ENCODE measurements at regions not wholly inside any gene's neighbourhood (a gene's known extent, or its start where the extent isn't known, plus 50 kb on each side); places are given as distances from the start of the nearest gene placed in this dataset.

DNA sequence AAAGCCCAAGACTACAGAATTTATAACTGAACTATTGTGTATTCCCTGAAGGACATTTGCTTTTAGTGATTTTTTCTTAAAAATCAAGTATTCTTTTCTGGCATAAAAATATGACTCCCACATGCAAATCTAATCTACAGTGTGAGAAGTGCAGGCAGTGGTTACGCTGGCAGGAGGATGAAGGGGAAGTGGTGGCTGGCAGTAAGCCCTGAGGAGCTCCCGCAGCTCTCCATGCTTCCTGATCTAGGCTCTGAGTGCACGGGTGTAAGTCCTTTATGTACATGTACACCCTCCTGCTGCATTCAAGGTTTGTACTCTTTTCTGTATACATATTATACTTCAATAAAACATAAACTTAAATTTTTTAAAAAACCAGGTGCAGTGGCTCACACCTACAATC is 67.5 kb upstream of the PRDX6 start:
- TF ChIP-seq, protein P1, sequence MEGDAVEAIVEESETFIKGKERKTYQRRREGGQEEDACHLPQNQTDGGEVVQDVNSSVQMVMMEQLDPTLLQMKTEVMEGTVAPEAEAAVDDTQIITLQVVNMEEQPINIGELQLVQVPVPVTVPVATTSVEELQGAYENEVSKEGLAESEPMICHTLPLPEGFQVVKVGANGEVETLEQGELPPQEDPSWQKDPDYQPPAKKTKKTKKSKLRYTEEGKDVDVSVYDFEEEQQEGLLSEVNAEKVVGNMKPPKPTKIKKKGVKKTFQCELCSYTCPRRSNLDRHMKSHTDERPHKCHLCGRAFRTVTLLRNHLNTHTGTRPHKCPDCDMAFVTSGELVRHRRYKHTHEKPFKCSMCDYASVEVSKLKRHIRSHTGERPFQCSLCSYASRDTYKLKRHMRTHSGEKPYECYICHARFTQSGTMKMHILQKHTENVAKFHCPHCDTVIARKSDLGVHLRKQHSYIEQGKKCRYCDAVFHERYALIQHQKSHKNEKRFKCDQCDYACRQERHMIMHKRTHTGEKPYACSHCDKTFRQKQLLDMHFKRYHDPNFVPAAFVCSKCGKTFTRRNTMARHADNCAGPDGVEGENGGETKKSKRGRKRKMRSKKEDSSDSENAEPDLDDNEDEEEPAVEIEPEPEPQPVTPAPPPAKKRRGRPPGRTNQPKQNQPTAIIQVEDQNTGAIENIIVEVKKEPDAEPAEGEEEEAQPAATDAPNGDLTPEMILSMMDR (IDR thresholded peaks at IDR 0.05; ENCODE audit: low read depth, low read length) = no peak
- no peak for TF ChIP-seq POLR2A (IDR thresholded peaks at IDR 0.05; ENCODE audit: extremely low read depth, insufficient read length)

Measured in NB4 (cell line).